ENCODE measurements at regions not wholly inside any gene's neighbourhood (a gene's known extent, or its start where the extent isn't known, plus 50 kb on each side); places are given as distances from the start of the nearest gene placed in this dataset.
A peak's percentile ranks its signal among the peaks of the same experiment; 100 is the strongest.
"Not testable (repeated sequence)": the region's sequence is repeated elsewhere in the genome, so short reads cannot be mapped to it uniquely, and the experiment has no call there.

DNA sequence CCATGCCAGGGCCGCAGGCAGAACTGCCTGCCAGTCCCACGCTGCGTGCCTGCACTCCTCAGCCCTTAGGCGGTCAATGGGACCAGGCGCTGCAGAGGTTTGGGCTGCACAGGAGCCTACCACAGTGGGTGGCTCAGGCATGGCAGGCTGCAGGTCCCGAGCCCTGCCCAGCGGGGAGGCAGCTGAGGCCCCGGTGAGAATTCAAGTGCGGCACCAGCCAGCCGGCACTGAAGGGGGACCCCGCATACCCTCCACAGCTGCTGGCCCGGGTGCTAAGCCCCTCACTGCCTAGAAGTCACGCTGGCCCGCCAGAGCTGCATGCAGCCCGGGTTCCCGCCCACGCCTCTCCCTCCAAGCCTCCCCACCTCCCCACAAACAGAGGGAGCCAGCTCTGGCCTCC, 302.5 kb upstream of the UGT8 start:
- DNase-seq (ENCODE audit: low read depth) = no peak

GRCh38 chr4:114302472-114302871, 296.1 kb upstream of the UGT8 start:
- no peak for DNase-seq (ENCODE audit: low read depth)

DNA sequence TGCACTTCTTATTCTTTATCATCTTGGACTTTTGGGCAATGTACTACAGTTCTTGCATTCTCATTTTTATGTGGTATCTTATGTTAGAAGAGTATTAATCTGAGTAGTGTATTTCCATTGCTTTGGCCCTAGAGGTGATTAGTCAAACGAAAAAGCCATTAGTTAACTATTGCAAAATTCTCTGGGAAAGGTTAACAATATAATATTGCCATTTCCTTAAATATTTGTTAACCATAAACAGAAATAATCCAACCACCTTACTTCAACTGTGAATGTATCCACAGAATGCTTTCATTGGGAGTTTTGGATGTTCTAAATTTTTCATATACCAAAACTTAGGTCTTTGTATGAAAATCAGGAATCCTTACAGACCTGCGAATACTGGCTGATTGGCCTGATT, 294.6 kb upstream of the UGT8 start:
- no peak for DNase-seq (ENCODE audit: low read depth)

- DNase-seq (ENCODE audit: low read depth) = no peak
Observed at GRCh38 chr4:114304567-114304966, 294.0 kb upstream of the UGT8 start.

GRCh38 chr4:114306946-114307345, 291.7 kb upstream of the UGT8 start:
- DNase-seq (ENCODE audit: low read depth) = no peak

DNA sequence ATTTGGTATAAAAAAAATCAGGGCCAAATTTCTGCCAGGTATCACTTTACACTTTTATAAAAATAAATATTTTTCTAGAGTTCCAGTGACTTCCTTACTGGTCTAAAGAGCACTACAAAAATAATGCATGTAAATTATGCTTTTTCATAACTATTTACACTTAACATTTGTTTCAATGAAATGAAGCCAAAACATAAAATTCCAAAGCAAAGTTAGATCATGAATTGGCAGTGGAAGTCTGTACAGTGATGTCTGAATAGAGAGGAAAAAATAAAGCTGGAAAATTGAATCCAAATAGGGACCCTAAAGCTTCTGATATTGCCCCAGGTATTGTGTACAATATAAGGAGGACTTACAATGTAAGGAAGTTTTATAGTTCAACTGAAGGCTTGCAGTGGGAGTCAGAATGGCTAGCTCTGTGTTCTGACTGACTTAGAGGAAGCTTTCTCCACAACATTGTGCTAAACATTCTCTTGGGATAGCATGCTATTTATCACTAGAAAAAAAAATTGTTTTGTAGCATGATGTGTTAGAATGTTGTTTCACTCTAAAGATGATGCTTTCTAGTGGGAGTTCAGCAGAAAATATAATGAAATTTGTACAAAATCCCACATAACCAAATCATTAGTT, 288.2 kb upstream of the UGT8 start:
- no peak for DNase-seq (ENCODE audit: low read depth)

DNA sequence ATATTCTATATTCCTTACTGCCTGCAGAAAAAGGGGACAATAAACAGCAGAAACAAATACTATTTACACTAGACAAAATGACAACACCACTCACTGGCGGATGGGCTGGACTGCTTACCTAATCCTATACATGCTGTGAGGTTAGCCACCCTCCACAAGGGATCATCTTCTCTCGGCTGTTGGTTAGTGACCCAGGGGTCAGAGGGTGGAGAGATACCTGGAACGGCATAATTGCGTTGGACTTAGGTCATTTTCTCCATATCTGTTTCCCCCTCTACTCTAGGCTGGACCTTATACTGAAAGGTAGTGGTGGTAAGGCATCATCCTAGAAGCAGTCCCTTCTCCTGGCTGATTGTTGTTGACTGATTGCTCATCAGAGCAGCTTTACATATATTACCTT, 286.8 kb upstream of the UGT8 start:
- no peak for DNase-seq (ENCODE audit: low read depth)

DNA sequence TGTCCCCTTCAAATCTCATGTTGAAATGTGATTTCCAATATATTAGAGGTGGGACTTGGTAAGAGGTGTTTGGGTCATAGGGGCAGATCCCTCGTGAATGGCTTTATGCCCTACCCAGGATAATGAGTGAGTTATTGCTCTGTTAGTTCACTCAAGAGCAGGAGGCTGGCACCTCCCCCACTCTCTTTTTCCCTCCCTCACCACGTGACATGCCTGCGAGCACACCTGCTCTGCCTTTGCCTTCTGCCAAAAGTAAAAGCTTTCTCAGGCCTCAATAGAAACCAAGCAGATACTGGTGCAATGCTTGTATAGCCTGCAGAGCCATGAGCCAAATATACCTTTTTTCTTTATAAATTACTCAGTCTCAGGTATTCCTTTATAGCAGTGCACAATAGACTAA, 286.3 kb upstream of the UGT8 start:
- DNase-seq (ENCODE audit: low read depth) = no peak

GRCh38 chr4:114316789-114317188, 281.8 kb upstream of the UGT8 start:
- DNase-seq (ENCODE audit: low read depth) = no peak

- DNase-seq (ENCODE audit: low read depth) = no peak
Observed at GRCh38 chr4:114317564-114317963, 281.0 kb upstream of the UGT8 start.

- no peak for DNase-seq (ENCODE audit: low read depth)
Observed at GRCh38 chr4:114318309-114318708, 280.3 kb upstream of the UGT8 start.

DNA sequence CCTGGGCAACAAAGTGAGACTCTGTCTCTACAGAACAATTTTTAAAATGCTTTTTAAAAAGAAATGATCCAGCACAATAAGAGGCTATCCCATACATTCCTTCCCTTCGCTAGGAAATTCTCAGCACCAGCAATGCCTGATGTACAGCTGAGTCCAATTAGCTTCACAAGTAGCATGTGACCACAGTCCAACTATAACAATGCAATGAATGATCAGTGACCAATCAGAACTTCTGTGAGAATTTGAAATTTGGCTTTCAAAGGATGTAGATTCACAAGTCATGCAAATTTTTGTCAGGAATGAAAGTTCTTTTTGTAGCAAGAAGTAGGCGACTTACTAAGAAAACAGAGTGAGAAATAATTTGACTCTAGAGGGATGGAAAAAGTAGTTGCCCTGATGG, 278.5 kb upstream of the UGT8 start:
- no peak for DNase-seq (ENCODE audit: low read depth)

- no peak for DNase-seq (ENCODE audit: low read depth)
Observed at GRCh38 chr4:114321366-114321765, 277.2 kb upstream of the UGT8 start.

- DNase-seq (ENCODE audit: low read depth) = no peak
Observed at GRCh38 chr4:114323841-114324240, 274.8 kb upstream of the UGT8 start.

GRCh38 chr4:114326358-114326757, 272.2 kb upstream of the UGT8 start:
- DNase-seq (ENCODE audit: low read depth) = no peak

DNA sequence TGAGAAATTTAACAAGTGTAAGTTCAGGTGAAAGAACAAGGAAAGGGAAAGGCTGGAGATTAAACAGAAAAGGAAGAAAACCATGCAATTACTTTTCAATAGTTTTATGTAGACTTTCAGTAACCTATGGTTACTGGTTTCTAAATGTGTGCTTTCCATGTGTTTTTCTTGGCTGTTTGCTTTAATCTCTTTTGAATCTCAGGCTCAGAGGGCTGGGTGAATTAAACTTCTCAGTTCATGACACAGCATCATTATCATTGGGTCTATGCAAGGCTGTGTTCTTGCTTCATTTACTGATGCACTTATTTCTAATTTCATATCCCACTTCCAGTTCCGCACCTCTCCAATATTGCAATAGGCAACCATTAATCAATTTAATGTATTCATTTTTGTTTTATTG, 266.5 kb upstream of the UGT8 start:
- no peak for DNase-seq (ENCODE audit: low read depth)

DNA sequence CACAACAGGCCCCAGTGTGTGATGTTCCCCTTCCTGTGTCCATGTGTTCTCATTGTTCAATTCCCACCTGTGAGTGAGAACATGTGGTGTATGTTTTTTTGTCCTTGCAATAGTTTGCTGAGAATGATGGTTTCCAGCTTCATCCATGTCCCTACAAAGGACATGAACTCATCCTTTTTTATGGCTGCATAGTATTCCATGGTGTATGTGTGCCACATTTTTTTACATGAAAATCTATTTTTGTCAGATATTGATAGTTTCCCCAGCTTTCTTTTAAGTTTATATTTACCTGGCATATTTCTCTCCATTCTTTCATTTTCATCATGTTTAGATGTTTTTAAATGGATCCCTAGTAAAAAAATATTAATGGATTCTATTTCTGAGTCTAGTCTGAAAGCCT, 264.2 kb upstream of the UGT8 start:
- DNase-seq (ENCODE audit: low read depth) = not testable (repeated sequence)

DNA sequence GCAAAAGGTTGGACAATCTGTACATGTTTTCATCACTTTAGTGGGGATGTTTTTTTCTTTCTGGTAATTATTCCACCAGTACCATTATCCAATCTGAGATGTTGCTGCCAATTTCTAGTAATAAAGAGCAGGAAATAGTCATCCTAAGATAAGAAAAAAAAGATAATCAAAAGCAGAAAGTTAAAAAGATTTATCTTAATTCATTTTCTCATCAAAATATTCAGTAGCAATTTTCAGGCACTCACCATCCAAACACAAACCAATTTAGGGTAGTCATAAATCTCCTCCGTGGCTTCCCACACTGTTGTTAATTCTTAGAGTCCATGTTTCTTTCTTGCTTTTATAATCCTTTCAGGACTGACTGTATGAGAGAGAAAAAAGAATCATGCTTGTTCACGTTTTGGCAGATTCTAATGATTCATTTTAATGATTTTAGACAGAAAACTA, 263.7 kb upstream of the UGT8 start:
- no peak for DNase-seq (ENCODE audit: low read depth)

- no peak for DNase-seq (ENCODE audit: low read depth)
Observed at GRCh38 chr4:114335339-114335738, 263.3 kb upstream of the UGT8 start.

DNA sequence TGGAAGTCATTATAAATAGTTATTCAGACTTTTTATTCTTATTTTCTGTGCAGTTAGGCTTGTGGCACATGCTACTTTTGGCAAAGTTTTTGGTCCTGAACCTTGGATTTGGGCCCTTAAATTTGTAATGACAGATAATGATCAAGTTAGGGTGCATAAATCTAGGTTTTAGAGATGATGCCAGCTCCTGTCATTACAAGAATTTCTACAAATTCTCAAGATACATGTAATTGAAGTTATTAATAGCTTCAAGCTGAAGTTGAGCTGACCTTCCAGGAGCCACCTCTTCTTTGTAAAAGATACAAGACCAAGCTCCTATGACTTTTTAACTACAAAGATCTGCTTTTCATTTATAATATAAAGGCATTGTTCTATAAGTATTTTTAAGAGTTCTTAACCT, 255.6 kb upstream of the UGT8 start:
- DNase-seq (ENCODE audit: low read depth) = no peak

DNA sequence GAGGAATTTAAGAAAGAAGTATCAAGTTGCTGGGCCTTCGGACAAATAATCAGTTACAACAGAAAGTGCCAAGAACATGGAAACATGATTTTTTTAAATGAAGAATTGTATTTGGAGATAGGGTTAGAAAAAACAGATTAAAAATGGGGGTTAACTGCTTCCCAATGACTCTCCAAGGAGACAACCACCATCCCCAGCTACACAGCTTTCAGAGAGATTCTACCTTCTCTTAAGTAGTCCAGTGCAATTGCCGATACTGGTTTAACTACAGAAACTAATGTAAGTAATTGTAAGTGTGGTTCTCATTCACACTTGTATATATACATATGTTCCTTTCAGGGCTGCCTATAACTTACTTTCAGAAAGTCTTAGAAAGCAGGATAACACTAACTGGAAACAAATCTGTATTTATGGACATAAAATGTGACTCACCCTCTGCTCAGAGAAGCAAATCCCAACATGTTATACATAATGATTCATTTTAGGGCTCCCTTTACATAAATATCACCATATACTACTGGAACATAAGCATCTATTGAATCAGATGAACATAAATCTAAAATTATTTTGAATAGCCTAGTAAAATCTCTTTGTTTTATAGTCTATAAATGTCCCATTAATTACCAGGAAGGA, 248.9 kb upstream of the UGT8 start:
- no peak for DNase-seq (ENCODE audit: low read depth)

DNA sequence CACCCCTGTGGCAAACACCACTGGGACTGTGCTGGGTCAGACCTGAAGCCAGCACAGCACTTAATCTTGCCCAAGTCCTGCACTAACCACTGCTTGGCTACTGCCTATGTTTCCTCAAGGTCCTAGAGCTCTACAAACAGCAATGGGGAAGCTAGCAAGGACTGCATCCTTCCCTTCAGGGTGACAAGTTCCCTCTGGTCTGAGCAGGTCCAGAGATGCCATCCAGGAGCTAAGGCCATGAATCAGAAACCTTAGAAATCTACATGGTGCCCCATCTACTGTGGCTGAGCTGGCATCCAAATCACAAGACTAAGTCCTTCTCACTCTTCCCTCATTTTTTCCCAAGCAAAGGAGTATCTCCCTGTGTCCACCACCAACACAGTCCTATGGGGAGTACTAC, 239.7 kb upstream of the UGT8 start:
- no peak for DNase-seq (ENCODE audit: low read depth)

DNA sequence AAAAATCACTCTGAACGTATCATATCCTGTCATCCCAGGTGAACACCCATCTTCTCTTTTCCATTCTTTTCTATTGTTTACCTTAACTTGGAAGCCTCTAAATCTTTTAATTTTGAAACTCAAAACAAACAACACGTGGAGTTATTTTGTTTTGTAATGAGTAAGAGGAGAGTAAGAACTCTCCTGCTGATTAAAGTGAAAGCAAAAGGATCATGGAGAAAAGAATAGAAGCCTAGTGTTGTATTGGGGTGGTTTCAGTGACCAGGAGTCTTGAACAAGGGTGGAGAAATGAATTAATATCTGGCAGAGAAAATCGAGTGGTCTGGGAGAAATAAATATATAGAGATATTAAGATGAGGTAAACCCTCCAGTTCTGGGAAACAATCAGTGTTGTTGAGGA, 237.4 kb upstream of the UGT8 start:
- no peak for DNase-seq (ENCODE audit: low read depth)

- DNase-seq (ENCODE audit: low read depth) = peak; percentile 77
Observed at GRCh38 chr4:114364857-114365256, 233.8 kb upstream of the UGT8 start.

Measured in HS-27A (cell line).